ENCODE measurements at regions not wholly inside any gene's neighbourhood (a gene's known extent, or its start where the extent isn't known, plus 50 kb on each side); places are given as distances from the start of the nearest gene placed in this dataset.

- TF ChIP-seq CTCF (IDR thresholded peaks at IDR 0.05; ENCODE audit: low read depth, low read length, poor library complexity, severe bottlenecking) (no peak), EZH2phosphoT487 (IDR thresholded peaks at IDR 0.05; ENCODE audit: borderline replicate concordance, low read length) (no peak)
Measured at GRCh38 chrY:16993551-16993950, 886.5 kb downstream of the CDY2B start.
